ENCODE measurements at regions not wholly inside any gene's neighbourhood (a gene's known extent, or its start where the extent isn't known, plus 50 kb on each side); places are given as distances from the start of the nearest gene placed in this dataset.
"Not testable (repeated sequence)": the region's sequence is repeated elsewhere in the genome, so short reads cannot be mapped to it uniquely, and the experiment has no call there.

GRCh38 chr14:31911160-31911559 is 165.9 kb upstream of the ARHGAP5 start:
- no peak for DNase-seq (ENCODE audit: low read depth, low spot score)

GRCh38 chr14:31913370-31913769 is 163.7 kb upstream of the ARHGAP5 start:
- no peak for DNase-seq (ENCODE audit: low read depth, low spot score)

GRCh38 chr14:31918289-31918688 is 158.8 kb upstream of the ARHGAP5 start:
- not testable (repeated sequence) for DNase-seq (ENCODE audit: low read depth, low spot score)

GRCh38 chr14:31920001-31920400 is 157.1 kb upstream of the ARHGAP5 start:
- DNase-seq (ENCODE audit: low read depth, low spot score) = no peak

- no peak for DNase-seq (ENCODE audit: low read depth, low spot score)
These were observed 156.0 kb upstream of the ARHGAP5 start for GRCh38 chr14:31920989-31921650.

GRCh38 chr14:31921721-31922120 is 155.4 kb upstream of the ARHGAP5 start:
- no peak for DNase-seq (ENCODE audit: low read depth, low spot score)

- no peak for DNase-seq (ENCODE audit: low read depth, low spot score)
These were observed 151.0 kb upstream of the ARHGAP5 start for GRCh38 chr14:31926123-31926522.

- no peak for DNase-seq (ENCODE audit: low read depth, low spot score)
These were observed 150.3 kb upstream of the ARHGAP5 start for GRCh38 chr14:31926652-31927347.

- DNase-seq (ENCODE audit: low read depth, low spot score) = peak; percentile 71
These were observed 149.7 kb upstream of the ARHGAP5 start for GRCh38 chr14:31927348-31927832.

GRCh38 chr14:31930070-31930469 is 147.0 kb upstream of the ARHGAP5 start:
- no peak for DNase-seq (ENCODE audit: low read depth, low spot score)

- DNase-seq (ENCODE audit: low read depth, low spot score) = no peak
These were observed 146.4 kb upstream of the ARHGAP5 start for GRCh38 chr14:31930493-31931240.

- DNase-seq (ENCODE audit: low read depth, low spot score) = no peak
These were observed 144.4 kb upstream of the ARHGAP5 start for GRCh38 chr14:31932675-31933074.

GRCh38 chr14:31933716-31934115 is 143.4 kb upstream of the ARHGAP5 start:
- no peak for DNase-seq (ENCODE audit: low read depth, low spot score)

- DNase-seq (ENCODE audit: low read depth, low spot score) = no peak
These were observed 142.3 kb upstream of the ARHGAP5 start for GRCh38 chr14:31934767-31935266.

- DNase-seq (ENCODE audit: low read depth, low spot score) = no peak
These were observed 141.7 kb upstream of the ARHGAP5 start for GRCh38 chr14:31935391-31935790.

GRCh38 chr14:31936115-31936514 is 141.0 kb upstream of the ARHGAP5 start:
- DNase-seq (ENCODE audit: low read depth, low spot score) = no peak

GRCh38 chr14:31937730-31938346 is 139.3 kb upstream of the ARHGAP5 start:
- no peak for DNase-seq (ENCODE audit: low read depth, low spot score)

GRCh38 chr14:31939934-31940333 is 137.2 kb upstream of the ARHGAP5 start:
- DNase-seq (ENCODE audit: low read depth, low spot score) = no peak

GRCh38 chr14:31941487-31941886 is 135.6 kb upstream of the ARHGAP5 start:
- DNase-seq (ENCODE audit: low read depth, low spot score) = no peak

- no peak for DNase-seq (ENCODE audit: low read depth, low spot score)
These were observed 134.8 kb upstream of the ARHGAP5 start for GRCh38 chr14:31942166-31942841.

GRCh38 chr14:31943217-31943799 is 133.8 kb upstream of the ARHGAP5 start:
- DNase-seq (ENCODE audit: low read depth, low spot score) = no peak
